IPS DF 4.7 (cell line): ENCODE measurements at regions not wholly inside any gene's neighbourhood (a gene's known extent, or its start where the extent isn't known, plus 50 kb on each side); places are given as distances from the start of the nearest gene placed in this dataset.
"Not testable (repeated sequence)": the region's sequence is repeated elsewhere in the genome, so short reads cannot be mapped to it uniquely, and the experiment has no call there.

Experiments used
- DNase-seq: peaks from one replicate; pipeline ENCODE4 v3.0.0-alpha.2; 2013; ENCODE audit warnings: low spot score; ENCODE audit errors: extremely low read depth

GRCh38 chrX:94341730-94342129 lies 667.7 kb downstream of the FAM133A start:
- not testable (repeated sequence) for DNase-seq

- no peak for DNase-seq
Observed at GRCh38 chrX:94361241-94361640, 687.2 kb downstream of the FAM133A start.

GRCh38 chrX:94365736-94366135 lies 691.7 kb downstream of the FAM133A start:
- no peak for DNase-seq

- DNase-seq: no peak
Observed at GRCh38 chrX:94366616-94367015, 692.6 kb downstream of the FAM133A start.

- DNase-seq: no peak
Observed at GRCh38 chrX:94389044-94389443, 715.0 kb downstream of the FAM133A start.

- DNase-seq: peak; percentile 36
Observed at GRCh38 chrX:94400488-94400887, 726.5 kb downstream of the FAM133A start.

GRCh38 chrX:94401426-94401825 lies 727.4 kb downstream of the FAM133A start:
- DNase-seq: no peak

- no peak for DNase-seq
Observed at GRCh38 chrX:94414746-94415145, 740.7 kb downstream of the FAM133A start.

GRCh38 chrX:94418065-94418464 lies 744.1 kb downstream of the FAM133A start:
- DNase-seq: no peak

- DNase-seq: no peak
Observed at GRCh38 chrX:94424456-94424855, 750.5 kb downstream of the FAM133A start.

GRCh38 chrX:94430091-94430490 lies 756.1 kb downstream of the FAM133A start:
- DNase-seq: no peak

GRCh38 chrX:94435799-94436198 lies 761.8 kb downstream of the FAM133A start:
- DNase-seq: no peak

GRCh38 chrX:94454159-94454558 lies 780.2 kb downstream of the FAM133A start:
- no peak for DNase-seq

- DNase-seq: no peak
Observed at GRCh38 chrX:94454606-94455005, 780.6 kb downstream of the FAM133A start.

- DNase-seq: no peak
Observed at GRCh38 chrX:94455782-94456181, 781.8 kb downstream of the FAM133A start.

GRCh38 chrX:94492541-94492940 lies 818.5 kb downstream of the FAM133A start:
- DNase-seq: no peak

GRCh38 chrX:94493405-94493804 lies 819.4 kb downstream of the FAM133A start:
- no peak for DNase-seq

- DNase-seq: no peak
Observed at GRCh38 chrX:94511564-94511963, 837.6 kb downstream of the FAM133A start.

GRCh38 chrX:94515009-94515408 lies 841.0 kb downstream of the FAM133A start:
- DNase-seq: no peak

- DNase-seq: peak; percentile 5
Observed at GRCh38 chrX:94524867-94525266, 850.9 kb downstream of the FAM133A start.

GRCh38 chrX:94545722-94546121 lies 871.7 kb downstream of the FAM133A start:
- no peak for DNase-seq

GRCh38 chrX:94551831-94552230 lies 877.8 kb downstream of the FAM133A start:
- no peak for DNase-seq

- DNase-seq: no peak
Observed at GRCh38 chrX:94560930-94561329, 886.9 kb downstream of the FAM133A start.

- no peak for DNase-seq
Observed at GRCh38 chrX:94576367-94577004, 902.5 kb downstream of the FAM133A start.
